ENCODE measurements at regions not wholly inside any gene's neighbourhood (a gene's known extent, or its start where the extent isn't known, plus 50 kb on each side); places are given as distances from the start of the nearest gene placed in this dataset.
"Not testable (repeated sequence)": the region's sequence is repeated elsewhere in the genome, so short reads cannot be mapped to it uniquely, and the experiment has no call there.

GRCh38 chr3:177676148-177676547 lies 478.9 kb upstream of the TBL1XR1 start:
- DNase-seq (ENCODE audit: low spot score): no peak

DNA sequence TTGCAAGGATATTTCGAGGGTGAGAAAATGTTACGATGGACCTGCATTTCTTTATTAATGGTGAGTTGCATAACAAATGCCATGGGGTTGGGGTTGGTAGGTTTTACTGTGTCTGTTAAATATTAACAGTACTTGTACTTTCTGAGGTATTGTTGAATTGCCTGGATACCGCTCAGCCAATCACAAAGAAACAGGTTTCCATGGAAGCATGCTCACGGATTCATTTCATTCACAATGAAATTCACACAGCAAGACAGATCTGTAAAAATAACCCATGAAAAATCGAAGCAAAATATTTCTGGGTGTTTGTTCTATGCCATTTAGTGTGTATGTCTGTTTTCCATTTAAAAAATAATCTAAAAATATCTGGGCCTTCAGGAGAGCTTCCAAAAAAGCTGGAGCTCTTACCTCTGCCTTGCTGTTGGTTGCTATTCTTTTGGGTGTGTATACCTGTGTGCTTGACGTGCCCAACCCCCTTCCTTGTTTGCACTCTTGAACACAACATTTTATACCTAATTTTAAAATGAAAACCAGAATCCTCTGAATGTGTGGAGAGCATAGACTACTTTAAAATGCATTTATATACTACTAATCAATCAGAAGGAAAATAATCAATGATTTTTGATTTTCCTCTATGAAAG lies 479.8 kb upstream of the TBL1XR1 start:
- no peak for DNase-seq (ENCODE audit: low spot score)

GRCh38 chr3:177679568-177680471 lies 482.5 kb upstream of the TBL1XR1 start:
- DNase-seq (ENCODE audit: low spot score): no peak

GRCh38 chr3:177680472-177680821 lies 483.2 kb upstream of the TBL1XR1 start:
- DNase-seq (ENCODE audit: low spot score): no peak

- DNase-seq (ENCODE audit: low spot score): no peak
These were observed 483.9 kb upstream of the TBL1XR1 start for GRCh38 chr3:177681156-177681555.

DNA sequence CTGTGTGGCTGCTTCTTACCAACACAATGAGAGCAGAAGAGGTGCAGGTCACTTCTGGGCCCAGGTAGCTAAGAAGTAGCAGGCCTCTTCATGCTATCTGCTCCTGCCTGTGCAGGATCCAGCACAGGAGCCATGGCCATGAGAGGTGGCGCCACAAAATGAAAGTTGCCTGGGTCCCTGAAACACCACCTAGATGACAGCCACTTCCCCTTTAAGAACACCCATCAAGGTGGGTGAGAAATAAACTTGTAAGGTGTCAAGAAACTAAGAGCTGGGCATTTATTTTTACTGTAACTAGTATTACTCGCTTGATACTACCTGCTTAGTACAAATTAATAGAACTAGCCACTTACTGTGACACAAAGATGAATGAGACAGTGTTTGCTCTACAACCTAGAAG lies 484.6 kb upstream of the TBL1XR1 start:
- no peak for DNase-seq (ENCODE audit: low spot score)

DNA sequence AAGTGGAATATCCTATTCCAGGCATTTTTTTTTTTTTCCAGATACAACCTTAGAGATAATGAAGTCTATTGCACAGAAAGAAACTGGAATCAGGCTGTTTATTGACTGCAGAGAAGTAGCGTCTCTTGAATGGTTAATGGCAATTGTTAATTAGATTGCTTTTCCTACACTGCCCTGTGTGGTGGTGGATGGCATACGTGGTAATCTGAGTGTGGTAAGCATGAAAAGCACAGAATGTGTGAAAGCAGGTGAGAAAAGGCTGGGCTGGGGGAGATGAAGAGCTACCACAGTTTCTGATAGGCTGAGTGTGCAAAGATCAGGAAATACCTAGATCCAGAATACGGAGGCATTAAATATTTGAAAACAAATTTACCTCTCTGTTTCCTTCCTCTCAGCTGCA lies 486.3 kb upstream of the TBL1XR1 start:
- no peak for DNase-seq (ENCODE audit: low spot score)

GRCh38 chr3:177686671-177687070 lies 489.4 kb upstream of the TBL1XR1 start:
- DNase-seq (ENCODE audit: low spot score): no peak

DNA sequence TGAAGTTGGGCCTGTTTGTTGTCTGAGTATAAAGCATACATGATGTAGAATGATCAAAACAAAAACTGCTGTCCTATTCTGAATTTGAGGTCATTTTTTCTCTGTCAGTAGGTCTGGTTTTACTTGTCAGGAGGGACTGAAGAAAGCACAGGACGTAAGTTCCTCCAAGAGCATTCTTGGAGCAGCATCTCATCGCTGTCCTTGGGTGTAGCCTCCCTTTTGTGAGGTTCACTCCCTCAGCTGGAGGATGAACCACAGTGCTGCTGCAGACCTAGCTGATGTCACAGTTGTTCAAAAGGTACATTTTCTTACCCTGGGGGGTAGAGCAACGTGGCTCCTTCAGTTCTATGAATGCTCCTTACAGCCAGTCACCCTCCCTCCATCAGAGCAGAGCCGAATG lies 490.0 kb upstream of the TBL1XR1 start:
- DNase-seq (ENCODE audit: low spot score): no peak

DNA sequence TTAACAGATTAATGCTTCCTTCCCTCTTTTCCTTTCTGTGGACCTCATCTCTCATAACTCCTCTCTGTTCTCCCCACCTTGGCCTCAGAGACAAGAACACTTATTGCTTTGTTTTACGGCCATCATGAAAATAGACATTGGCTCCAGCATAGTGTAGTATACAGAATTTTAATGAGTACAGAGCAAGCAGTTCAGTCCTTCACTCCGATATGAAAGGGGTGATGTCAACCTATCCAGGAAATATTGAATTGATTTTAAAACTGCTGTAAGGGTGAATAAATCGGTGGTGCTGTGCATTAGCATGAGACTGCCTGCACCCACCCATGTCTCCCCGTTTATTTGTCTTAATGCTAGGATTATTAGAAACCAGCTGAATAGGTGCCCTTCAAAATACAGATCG lies 490.9 kb upstream of the TBL1XR1 start:
- no peak for DNase-seq (ENCODE audit: low spot score)

- DNase-seq (ENCODE audit: low spot score): no peak
These were observed 491.8 kb upstream of the TBL1XR1 start for GRCh38 chr3:177689077-177689476.

- no peak for DNase-seq (ENCODE audit: low spot score)
These were observed 492.6 kb upstream of the TBL1XR1 start for GRCh38 chr3:177689869-177690268.

GRCh38 chr3:177690306-177690705 lies 493.0 kb upstream of the TBL1XR1 start:
- no peak for DNase-seq (ENCODE audit: low spot score)

- no peak for DNase-seq (ENCODE audit: low spot score)
These were observed 495.2 kb upstream of the TBL1XR1 start for GRCh38 chr3:177692304-177692975.

GRCh38 chr3:177693616-177694264 lies 496.5 kb upstream of the TBL1XR1 start:
- no peak for DNase-seq (ENCODE audit: low spot score)

DNA sequence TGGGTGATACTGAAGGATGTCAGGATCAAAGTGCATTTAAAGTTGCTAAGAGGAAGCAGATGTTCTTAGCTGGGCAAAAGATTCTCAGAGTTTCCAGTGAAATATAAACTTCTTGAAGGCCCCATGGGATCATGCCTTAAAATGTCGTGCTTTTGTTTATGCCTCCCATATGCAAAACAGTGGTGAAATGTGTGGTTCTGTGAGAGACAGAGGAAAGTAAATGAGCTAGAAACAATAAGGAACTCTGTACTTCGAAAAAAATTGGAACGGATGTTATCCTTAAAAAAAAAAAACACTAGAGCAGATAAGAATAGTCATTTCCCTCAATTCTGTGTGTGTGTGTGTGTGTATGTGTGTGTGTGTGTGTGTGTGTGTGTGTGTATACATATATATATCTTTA lies 497.0 kb upstream of the TBL1XR1 start:
- no peak for DNase-seq (ENCODE audit: low spot score)

- DNase-seq (ENCODE audit: low spot score): no peak
These were observed 497.7 kb upstream of the TBL1XR1 start for GRCh38 chr3:177694951-177695350.

GRCh38 chr3:177700117-177700516 lies 502.8 kb upstream of the TBL1XR1 start:
- no peak for DNase-seq (ENCODE audit: low spot score)

- DNase-seq (ENCODE audit: low spot score): no peak
These were observed 506.5 kb upstream of the TBL1XR1 start for GRCh38 chr3:177703788-177704187.

GRCh38 chr3:177705976-177706823 lies 508.9 kb upstream of the TBL1XR1 start:
- no peak for DNase-seq (ENCODE audit: low spot score)

DNA sequence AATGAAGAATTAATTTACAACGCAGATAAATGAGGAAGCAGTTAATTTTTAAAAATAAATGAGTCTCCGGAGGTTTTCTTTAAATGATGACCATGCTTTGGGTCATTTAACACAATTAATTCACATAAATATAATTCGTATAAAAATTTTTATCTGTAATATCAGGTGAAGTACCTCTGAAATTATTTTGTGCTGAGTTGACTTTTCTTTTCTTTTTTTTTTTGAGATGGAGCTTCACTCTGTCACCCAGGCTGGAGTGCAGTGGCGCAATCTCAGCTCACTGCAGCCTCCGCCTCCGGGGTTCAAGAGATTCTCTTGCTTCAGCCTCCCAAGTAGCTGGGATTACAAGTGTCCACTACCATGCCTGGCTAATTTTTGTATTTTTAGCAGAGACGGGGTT lies 512.2 kb upstream of the TBL1XR1 start:
- not testable (repeated sequence) for DNase-seq (ENCODE audit: low spot score)

GRCh38 chr3:177710506-177710905 lies 513.2 kb upstream of the TBL1XR1 start:
- DNase-seq (ENCODE audit: low spot score): no peak

All from left forelimb (tissue), 1 donor.